ENCODE measurements at regions not wholly inside any gene's neighbourhood (a gene's known extent, or its start where the extent isn't known, plus 50 kb on each side); places are given as distances from the start of the nearest gene placed in this dataset.

GRCh38 chr17:72397687-72398086, 276.9 kb downstream of the SOX9 start:
- H3K9me3 ChIP-seq (ENCODE audit: control insufficient read depth, insufficient read depth, low read length), result no peaks in the 10 kb centered on the region
- H3K27me3 ChIP-seq (ENCODE audit: control insufficient read depth, insufficient read depth, low read length), result no peaks in the 10 kb centered on the region
- no CpG with 5 or more reads among the region's 3 CpGs for WGBS (ENCODE audit: insufficient coverage)
- H3K4me1 ChIP-seq (ENCODE audit: control insufficient read depth, insufficient read depth, low read length), result peaks cover under 1% of the 10 kb centered on the region
- no peak for DNase-seq (ENCODE audit: low read depth in 4 of 6, low spot score in 6 of 6)
- no peak overlapping the region for H3K4me3 ChIP-seq (ENCODE audit: low read depth, low read length)
- H3K36me3 ChIP-seq (ENCODE audit: control insufficient read depth, insufficient read depth, low read length), result peaks cover 25% of the 10 kb centered on the region
- no peak overlapping the region for H3K27ac ChIP-seq (ENCODE audit: low read depth, low read length)

- no peak for DNase-seq (ENCODE audit: low read depth in 4 of 6, low spot score in 6 of 6)
- Histone ChIP-seq H3K9me3 (ENCODE audit: control insufficient read depth, insufficient read depth, low read length) (no peaks in the 10 kb centered on the region), H3K27ac (ENCODE audit: low read depth, low read length) (no peak overlapping the region), H3K36me3 (ENCODE audit: control insufficient read depth, insufficient read depth, low read length) (peaks cover 29% of the 10 kb centered on the region), H3K27me3 (ENCODE audit: control insufficient read depth, insufficient read depth, low read length) (no peaks in the 10 kb centered on the region), H3K4me1 (ENCODE audit: control insufficient read depth, insufficient read depth, low read length) (no peaks in the 10 kb centered on the region), H3K4me3 (ENCODE audit: low read depth, low read length) (no peak overlapping the region)
- whole genome bisulfite sequencing (ENCODE audit: insufficient coverage), result 86% methylated on average over 2 of the region's 9 CpGs
Observed at GRCh38 chr17:72399023-72399607, 278.3 kb downstream of the SOX9 start.

- Histone ChIP-seq H3K4me3 (ENCODE audit: low read depth, low read length) (no peak overlapping the region), H3K9me3 (ENCODE audit: control insufficient read depth, insufficient read depth, low read length) (no peaks in the 10 kb centered on the region), H3K36me3 (ENCODE audit: control insufficient read depth, insufficient read depth, low read length) (peaks cover 30% of the 10 kb centered on the region), H3K4me1 (ENCODE audit: control insufficient read depth, insufficient read depth, low read length) (no peaks in the 10 kb centered on the region), H3K27ac (ENCODE audit: low read depth, low read length) (no peak overlapping the region), H3K27me3 (ENCODE audit: control insufficient read depth, insufficient read depth, low read length) (no peaks in the 10 kb centered on the region)
- no peak for DNase-seq (ENCODE audit: low read depth in 4 of 6, low spot score in 6 of 6)
- 75% methylated on average over 8 of the region's 15 CpGs for WGBS (ENCODE audit: insufficient coverage)
Observed at GRCh38 chr17:72399608-72400487, 279.0 kb downstream of the SOX9 start.

- no CpG with 5 or more reads among the region's 7 CpGs for WGBS (ENCODE audit: insufficient coverage)
- Histone ChIP-seq H3K4me1 (ENCODE audit: control insufficient read depth, insufficient read depth, low read length) (no peaks in the 10 kb centered on the region), H3K4me3 (ENCODE audit: low read depth, low read length) (no peak overlapping the region)
Observed at GRCh38 chr17:72400488-72400827, 279.6 kb downstream of the SOX9 start.

GRCh38 chr17:72400863-72401262, 280.0 kb downstream of the SOX9 start:
- Histone ChIP-seq H3K4me3 (ENCODE audit: low read depth, low read length) (no peak overlapping the region), H3K27me3 (ENCODE audit: control insufficient read depth, insufficient read depth, low read length) (no peaks in the 10 kb centered on the region), H3K9me3 (ENCODE audit: control insufficient read depth, insufficient read depth, low read length) (no peaks in the 10 kb centered on the region), H3K4me1 (ENCODE audit: control insufficient read depth, insufficient read depth, low read length) (no peaks in the 10 kb centered on the region), H3K27ac (ENCODE audit: low read depth, low read length) (no peak overlapping the region), H3K36me3 (ENCODE audit: control insufficient read depth, insufficient read depth, low read length) (peaks cover 23% of the 10 kb centered on the region)
- no CpG with 5 or more reads among the region's 3 CpGs for WGBS (ENCODE audit: insufficient coverage)
- DNase-seq (ENCODE audit: low read depth in 4 of 6, low spot score in 6 of 6), result no peak

More at GRCh38 chr17:72400488-72400827, 279.6 kb downstream of the SOX9 start:
- Histone ChIP-seq H3K27ac (ENCODE audit: low read depth, low read length) (no peak overlapping the region), H3K27me3 (ENCODE audit: control insufficient read depth, insufficient read depth, low read length) (no peaks in the 10 kb centered on the region), H3K9me3 (ENCODE audit: control insufficient read depth, insufficient read depth, low read length) (no peaks in the 10 kb centered on the region), H3K36me3 (ENCODE audit: control insufficient read depth, insufficient read depth, low read length) (peaks cover 26% of the 10 kb centered on the region)
- DNase-seq (ENCODE audit: low read depth in 4 of 6, low spot score in 6 of 6), result no peak

- no peaks in the 10 kb centered on the region for H3K27me3 ChIP-seq (ENCODE audit: control insufficient read depth, insufficient read depth, low read length)
- no peak overlapping the region for H3K4me3 ChIP-seq (ENCODE audit: low read depth, low read length)
- H3K4me1 ChIP-seq (ENCODE audit: control insufficient read depth, insufficient read depth, low read length), result peaks cover 7% of the 10 kb centered on the region
- WGBS (ENCODE audit: insufficient coverage), result 100% methylated on average over 4 of the region's 5 CpGs
- peak in 1 of 6 donors; percentile 25 for DNase-seq (ENCODE audit: low read depth in 4 of 6, low spot score in 6 of 6)
- H3K27ac ChIP-seq (ENCODE audit: low read depth, low read length), result no peak overlapping the region
- H3K9me3 ChIP-seq (ENCODE audit: control insufficient read depth, insufficient read depth, low read length), result no peaks in the 10 kb centered on the region
- peaks cover 22% of the 10 kb centered on the region for H3K36me3 ChIP-seq (ENCODE audit: control insufficient read depth, insufficient read depth, low read length)
Observed at GRCh38 chr17:72401883-72402726, 281.3 kb downstream of the SOX9 start.

- WGBS (ENCODE audit: insufficient coverage), result 83% methylated on average over 4 of the region's 5 CpGs
Observed at GRCh38 chr17:72402727-72403210, 281.9 kb downstream of the SOX9 start.

GRCh38 chr17:72403713-72404209, 282.9 kb downstream of the SOX9 start:
- Histone ChIP-seq H3K4me1 (ENCODE audit: control insufficient read depth, insufficient read depth, low read length) (peaks cover 19% of the 10 kb centered on the region), H3K27ac (ENCODE audit: low read depth, low read length) (no peak overlapping the region), H3K36me3 (ENCODE audit: control insufficient read depth, insufficient read depth, low read length) (peaks cover 15% of the 10 kb centered on the region), H3K4me3 (ENCODE audit: low read depth, low read length) (no peak overlapping the region), H3K9me3 (ENCODE audit: control insufficient read depth, insufficient read depth, low read length) (no peaks in the 10 kb centered on the region), H3K27me3 (ENCODE audit: control insufficient read depth, insufficient read depth, low read length) (no peaks in the 10 kb centered on the region)
- no peak for DNase-seq (ENCODE audit: low read depth in 4 of 6, low spot score in 6 of 6)
- WGBS (ENCODE audit: insufficient coverage), result 90% methylated on average over 5 of the region's 7 CpGs

More at GRCh38 chr17:72402727-72403210, 281.9 kb downstream of the SOX9 start:
- DNase-seq (ENCODE audit: low read depth in 4 of 6, low spot score in 6 of 6), result no peak
- peaks cover 14% of the 10 kb centered on the region for H3K4me1 ChIP-seq (ENCODE audit: control insufficient read depth, insufficient read depth, low read length)
- no peaks in the 10 kb centered on the region for H3K27me3 ChIP-seq (ENCODE audit: control insufficient read depth, insufficient read depth, low read length)
- H3K36me3 ChIP-seq (ENCODE audit: control insufficient read depth, insufficient read depth, low read length), result peaks cover 19% of the 10 kb centered on the region
- H3K27ac ChIP-seq (ENCODE audit: low read depth, low read length), result no peak overlapping the region
- H3K4me3 ChIP-seq (ENCODE audit: low read depth, low read length), result no peak overlapping the region
- H3K9me3 ChIP-seq (ENCODE audit: control insufficient read depth, insufficient read depth, low read length), result no peaks in the 10 kb centered on the region

- 25% methylated on average over 2 of the region's 4 CpGs for WGBS (ENCODE audit: insufficient coverage)
Observed at GRCh38 chr17:72404872-72405271, 284.1 kb downstream of the SOX9 start.

More at GRCh38 chr17:72404872-72405271, 284.1 kb downstream of the SOX9 start:
- Histone ChIP-seq H3K27me3 (ENCODE audit: control insufficient read depth, insufficient read depth, low read length) (no peaks in the 10 kb centered on the region), H3K4me3 (ENCODE audit: low read depth, low read length) (no peak overlapping the region), H3K4me1 (ENCODE audit: control insufficient read depth, insufficient read depth, low read length) (peaks cover 19% of the 10 kb centered on the region), H3K9me3 (ENCODE audit: control insufficient read depth, insufficient read depth, low read length) (no peaks in the 10 kb centered on the region), H3K36me3 (ENCODE audit: control insufficient read depth, insufficient read depth, low read length) (peaks cover 15% of the 10 kb centered on the region), H3K27ac (ENCODE audit: low read depth, low read length) (no peak overlapping the region)
- no peak for DNase-seq (ENCODE audit: low read depth in 4 of 6, low spot score in 6 of 6)
